ENCODE measurements at regions not wholly inside any gene's neighbourhood (a gene's known extent, or its start where the extent isn't known, plus 50 kb on each side); places are given as distances from the start of the nearest gene placed in this dataset.

DNA sequence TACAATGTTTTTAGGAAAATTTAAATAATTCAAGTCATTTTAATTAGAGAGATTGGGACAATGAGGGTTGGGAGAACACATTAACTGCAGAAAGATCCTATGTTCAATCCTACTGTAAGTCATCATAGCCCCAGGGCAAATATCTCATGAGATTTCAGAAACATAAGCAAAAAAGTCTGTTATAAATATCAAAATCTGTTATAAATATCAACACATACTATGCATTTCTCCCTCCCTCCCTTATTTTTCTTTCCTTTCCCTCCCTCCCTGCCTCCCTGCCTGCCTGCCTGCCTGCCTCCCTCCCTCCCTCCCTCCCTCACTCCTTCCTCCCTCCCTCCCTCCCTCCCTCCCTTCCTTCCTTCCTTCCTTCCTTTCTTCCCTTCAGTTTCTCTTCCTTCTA lies 267.3 kb upstream of the SASH1 start:
- TF ChIP-seq, protein P1, sequence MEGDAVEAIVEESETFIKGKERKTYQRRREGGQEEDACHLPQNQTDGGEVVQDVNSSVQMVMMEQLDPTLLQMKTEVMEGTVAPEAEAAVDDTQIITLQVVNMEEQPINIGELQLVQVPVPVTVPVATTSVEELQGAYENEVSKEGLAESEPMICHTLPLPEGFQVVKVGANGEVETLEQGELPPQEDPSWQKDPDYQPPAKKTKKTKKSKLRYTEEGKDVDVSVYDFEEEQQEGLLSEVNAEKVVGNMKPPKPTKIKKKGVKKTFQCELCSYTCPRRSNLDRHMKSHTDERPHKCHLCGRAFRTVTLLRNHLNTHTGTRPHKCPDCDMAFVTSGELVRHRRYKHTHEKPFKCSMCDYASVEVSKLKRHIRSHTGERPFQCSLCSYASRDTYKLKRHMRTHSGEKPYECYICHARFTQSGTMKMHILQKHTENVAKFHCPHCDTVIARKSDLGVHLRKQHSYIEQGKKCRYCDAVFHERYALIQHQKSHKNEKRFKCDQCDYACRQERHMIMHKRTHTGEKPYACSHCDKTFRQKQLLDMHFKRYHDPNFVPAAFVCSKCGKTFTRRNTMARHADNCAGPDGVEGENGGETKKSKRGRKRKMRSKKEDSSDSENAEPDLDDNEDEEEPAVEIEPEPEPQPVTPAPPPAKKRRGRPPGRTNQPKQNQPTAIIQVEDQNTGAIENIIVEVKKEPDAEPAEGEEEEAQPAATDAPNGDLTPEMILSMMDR (IDR thresholded peaks at IDR 0.05), result no peak
- no peak for TF ChIP-seq NR2C2 (CRISPR knock-in tag; IDR thresholded peaks at IDR 0.05)
- no peak for TF ChIP-seq CREB1 (CRISPR knock-in tag; IDR thresholded peaks at IDR 0.05)
